ENCODE measurements at regions not wholly inside any gene's neighbourhood (a gene's known extent, or its start where the extent isn't known, plus 50 kb on each side); places are given as distances from the start of the nearest gene placed in this dataset.

- Histone ChIP-seq H3K4me3 (no peak overlapping the region), H3K79me2 (replicated peaks; ENCODE audit: insufficient read depth) (no peaks in the 10 kb centered on the region), H3K27me3 (ENCODE audit: insufficient read depth) (no peaks in the 10 kb centered on the region), H3K27ac (ENCODE audit: low read depth) (no peak overlapping the region), H3K36me3 (ENCODE audit: insufficient read depth) (no peaks in the 10 kb centered on the region), H3F3A (replicated peaks; ENCODE audit: low read depth) (no peaks in the 10 kb centered on the region), H3K4me2 (no peak overlapping the region), H3K9me2 (ENCODE audit: insufficient read depth) (peaks cover 4% of the 10 kb centered on the region; the same call in 1 of the 2 replicates), H4K20me1 (replicated peaks; ENCODE audit: insufficient read depth) (no peaks in the 10 kb centered on the region), H3K4me1 (ENCODE audit: insufficient read depth) (no peaks in the 10 kb centered on the region), H2AFZ (no peak overlapping the region)
- TF ChIP-seq ZNF462 (CRISPR knock-in tag; IDR thresholded peaks at IDR 0.05) = no peak
- no peak for TF ChIP-seq ETS1 (IDR thresholded peaks at IDR 0.05)
- TF ChIP-seq, protein P1, sequence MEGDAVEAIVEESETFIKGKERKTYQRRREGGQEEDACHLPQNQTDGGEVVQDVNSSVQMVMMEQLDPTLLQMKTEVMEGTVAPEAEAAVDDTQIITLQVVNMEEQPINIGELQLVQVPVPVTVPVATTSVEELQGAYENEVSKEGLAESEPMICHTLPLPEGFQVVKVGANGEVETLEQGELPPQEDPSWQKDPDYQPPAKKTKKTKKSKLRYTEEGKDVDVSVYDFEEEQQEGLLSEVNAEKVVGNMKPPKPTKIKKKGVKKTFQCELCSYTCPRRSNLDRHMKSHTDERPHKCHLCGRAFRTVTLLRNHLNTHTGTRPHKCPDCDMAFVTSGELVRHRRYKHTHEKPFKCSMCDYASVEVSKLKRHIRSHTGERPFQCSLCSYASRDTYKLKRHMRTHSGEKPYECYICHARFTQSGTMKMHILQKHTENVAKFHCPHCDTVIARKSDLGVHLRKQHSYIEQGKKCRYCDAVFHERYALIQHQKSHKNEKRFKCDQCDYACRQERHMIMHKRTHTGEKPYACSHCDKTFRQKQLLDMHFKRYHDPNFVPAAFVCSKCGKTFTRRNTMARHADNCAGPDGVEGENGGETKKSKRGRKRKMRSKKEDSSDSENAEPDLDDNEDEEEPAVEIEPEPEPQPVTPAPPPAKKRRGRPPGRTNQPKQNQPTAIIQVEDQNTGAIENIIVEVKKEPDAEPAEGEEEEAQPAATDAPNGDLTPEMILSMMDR (conservative IDR thresholded peaks at IDR 0.05; ENCODE audit: low read depth in 2 of 2) = no peak
- TF ChIP-seq JUNB (IDR thresholded peaks at IDR 0.05; ENCODE audit: unreplicated experiment) = no peak
- no peak for TF ChIP-seq ZNF114 (CRISPR knock-in tag; IDR thresholded peaks at IDR 0.05)
- TF ChIP-seq NANOG (IDR thresholded peaks at IDR 0.05; ENCODE audit: borderline replicate concordance) = no peak
- TF ChIP-seq, protein P2, sequence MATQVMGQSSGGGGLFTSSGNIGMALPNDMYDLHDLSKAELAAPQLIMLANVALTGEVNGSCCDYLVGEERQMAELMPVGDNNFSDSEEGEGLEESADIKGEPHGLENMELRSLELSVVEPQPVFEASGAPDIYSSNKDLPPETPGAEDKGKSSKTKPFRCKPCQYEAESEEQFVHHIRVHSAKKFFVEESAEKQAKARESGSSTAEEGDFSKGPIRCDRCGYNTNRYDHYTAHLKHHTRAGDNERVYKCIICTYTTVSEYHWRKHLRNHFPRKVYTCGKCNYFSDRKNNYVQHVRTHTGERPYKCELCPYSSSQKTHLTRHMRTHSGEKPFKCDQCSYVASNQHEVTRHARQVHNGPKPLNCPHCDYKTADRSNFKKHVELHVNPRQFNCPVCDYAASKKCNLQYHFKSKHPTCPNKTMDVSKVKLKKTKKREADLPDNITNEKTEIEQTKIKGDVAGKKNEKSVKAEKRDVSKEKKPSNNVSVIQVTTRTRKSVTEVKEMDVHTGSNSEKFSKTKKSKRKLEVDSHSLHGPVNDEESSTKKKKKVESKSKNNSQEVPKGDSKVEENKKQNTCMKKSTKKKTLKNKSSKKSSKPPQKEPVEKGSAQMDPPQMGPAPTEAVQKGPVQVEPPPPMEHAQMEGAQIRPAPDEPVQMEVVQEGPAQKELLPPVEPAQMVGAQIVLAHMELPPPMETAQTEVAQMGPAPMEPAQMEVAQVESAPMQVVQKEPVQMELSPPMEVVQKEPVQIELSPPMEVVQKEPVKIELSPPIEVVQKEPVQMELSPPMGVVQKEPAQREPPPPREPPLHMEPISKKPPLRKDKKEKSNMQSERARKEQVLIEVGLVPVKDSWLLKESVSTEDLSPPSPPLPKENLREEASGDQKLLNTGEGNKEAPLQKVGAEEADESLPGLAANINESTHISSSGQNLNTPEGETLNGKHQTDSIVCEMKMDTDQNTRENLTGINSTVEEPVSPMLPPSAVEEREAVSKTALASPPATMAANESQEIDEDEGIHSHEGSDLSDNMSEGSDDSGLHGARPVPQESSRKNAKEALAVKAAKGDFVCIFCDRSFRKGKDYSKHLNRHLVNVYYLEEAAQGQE (IDR thresholded peaks at IDR 0.05; ENCODE audit: unreplicated experiment) = no peak
- TF ChIP-seq EZH2 (IDR thresholded peaks at IDR 0.05; ENCODE audit: low read depth, unreplicated experiment) = no peak
- no peak for TF ChIP-seq CREB1 (CRISPR knock-in tag; IDR thresholded peaks at IDR 0.05; ENCODE audit: low read depth)
- no peaks in the 10 kb centered on the region for H3K4me1 Mint-ChIP-seq
- H3K27me3 Mint-ChIP-seq (ENCODE audit: insufficient read depth, low read depth, poor library complexity) = peaks cover 2% of the 10 kb centered on the region
- H3K27ac Mint-ChIP-seq = no peak overlapping the region
- H3K9me3 Mint-ChIP-seq = peaks cover 25% of the 10 kb centered on the region
- ATAC-seq = no peak
- no peak for DNase-seq (ENCODE audit: low spot score)
- H3K36me3 Mint-ChIP-seq (ENCODE audit: low read depth) = no peaks in the 10 kb centered on the region; the same call in 2 of the 3 replicates
- H3K4me3 Mint-ChIP-seq = no peak overlapping the region
Observed at GRCh38 chr11:127203490-127203889, 202.9 kb upstream of the KIRREL3 start.

Measured in GM23338 (cell line).